HG03432 (cell line): ENCODE measurements at regions not wholly inside any gene's neighbourhood (a gene's known extent, or its start where the extent isn't known, plus 50 kb on each side); places are given as distances from the start of the nearest gene placed in this dataset.

Experiments
- ATAC-seq: cut with Tn5 transposase; IDR thresholded peaks from one replicate; pipeline ENCODE4 v1.9.1; 2021; ENCODE audit warnings: mild to moderate bottlenecking, moderate library complexity; ENCODE audit not compliant: unreplicated experiment

GRCh38 chr1:168913711-168914463 is 184.9 kb upstream of the DPT start:
- ATAC-seq, result no peak

DNA sequence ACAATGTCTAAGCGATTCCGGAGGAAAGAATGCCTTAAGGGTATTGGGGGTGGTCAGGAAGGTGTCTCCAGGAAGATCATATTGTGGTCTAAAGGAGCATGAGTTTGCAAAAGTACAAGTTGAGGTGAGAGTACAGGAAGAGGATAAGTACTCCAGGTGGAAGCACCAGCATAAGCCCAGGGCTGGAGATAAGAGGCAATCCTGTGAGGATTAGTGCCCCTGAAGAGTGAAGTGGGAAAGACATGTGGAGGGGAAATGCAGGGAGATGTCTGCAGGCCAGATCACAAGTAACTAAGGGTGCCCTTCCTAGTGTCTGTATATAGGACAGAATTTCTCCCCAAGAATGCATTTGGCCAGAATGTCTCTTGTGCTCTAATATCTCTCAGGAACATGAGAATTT is 188.3 kb upstream of the DPT start:
- ATAC-seq, result no peak

DNA sequence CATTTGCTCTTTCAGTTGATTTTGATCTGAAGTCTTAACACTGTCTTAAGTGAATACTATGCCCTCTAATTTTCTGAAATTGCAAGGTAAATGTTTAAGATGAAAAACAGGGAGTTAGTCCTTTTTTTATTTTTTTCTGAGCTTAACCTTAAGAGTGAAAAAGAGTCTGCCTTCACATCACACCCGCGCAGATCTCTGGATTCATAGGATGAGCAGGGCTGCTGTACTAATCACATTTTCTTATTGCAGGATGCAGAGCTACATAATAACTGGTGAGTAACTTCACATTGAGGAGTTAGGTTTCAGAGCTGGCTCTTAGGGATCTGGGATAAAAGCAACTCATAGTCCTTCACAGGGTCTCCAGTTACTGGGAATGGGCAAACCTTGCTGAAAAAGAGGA is 188.7 kb upstream of the ATP1B1 start:
- ATAC-seq, result no peak

GRCh38 chr1:168918860-168919741 is 187.4 kb upstream of the ATP1B1 start:
- ATAC-seq, result no peak

DNA sequence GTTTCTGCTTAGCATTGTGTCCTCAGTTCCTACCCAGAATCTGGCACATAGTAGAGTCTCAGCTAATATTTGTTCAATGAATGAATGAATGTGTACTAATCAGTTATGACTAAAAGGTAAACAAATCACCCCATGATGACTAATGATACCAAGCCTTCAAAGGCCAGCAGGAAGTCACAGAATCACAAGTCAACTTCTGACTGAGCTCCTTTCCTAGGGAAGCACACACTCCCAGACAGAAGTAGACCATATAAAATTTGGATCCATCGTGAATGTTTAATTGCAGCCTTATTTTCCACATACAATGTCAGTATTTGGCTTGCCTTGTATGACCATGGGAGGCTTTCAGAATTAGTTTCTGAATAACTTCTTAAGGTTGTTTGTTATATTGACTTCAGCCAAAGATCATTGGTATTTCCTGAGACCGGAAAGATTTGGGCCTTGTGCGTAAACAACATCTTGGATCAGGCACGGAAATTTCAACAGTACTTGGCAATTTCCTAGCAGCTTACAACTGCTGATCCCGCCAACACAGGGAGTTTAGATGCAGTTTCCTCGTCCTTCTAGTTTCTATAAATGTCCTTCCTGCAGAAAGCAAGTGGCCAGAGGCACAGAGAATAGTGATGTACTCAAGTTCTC is 185.9 kb upstream of the ATP1B1 start:
- no peak for ATAC-seq

DNA sequence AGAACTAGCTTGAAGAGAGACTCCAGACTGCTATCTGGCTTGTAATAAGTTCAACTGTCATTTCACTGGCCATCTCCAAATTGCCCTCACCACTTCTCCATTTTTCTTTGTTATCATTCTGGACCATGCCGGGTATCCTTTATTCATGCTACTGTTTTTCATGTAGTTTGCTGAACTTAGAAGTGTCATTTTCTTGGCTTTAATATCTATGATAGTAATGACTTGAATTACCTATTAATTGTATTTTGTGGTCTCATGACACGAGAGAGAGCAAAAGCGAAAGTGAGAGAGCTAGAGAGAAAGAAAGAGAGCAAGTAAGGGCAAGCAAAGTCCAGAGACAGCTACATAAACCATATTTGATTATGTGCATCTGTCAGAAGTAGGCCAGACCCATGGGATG is 184.9 kb upstream of the ATP1B1 start:
- peak; percentile 76 for ATAC-seq

- ATAC-seq, result no peak
Observed at GRCh38 chr1:168923521-168924136, 182.9 kb upstream of the ATP1B1 start.

DNA sequence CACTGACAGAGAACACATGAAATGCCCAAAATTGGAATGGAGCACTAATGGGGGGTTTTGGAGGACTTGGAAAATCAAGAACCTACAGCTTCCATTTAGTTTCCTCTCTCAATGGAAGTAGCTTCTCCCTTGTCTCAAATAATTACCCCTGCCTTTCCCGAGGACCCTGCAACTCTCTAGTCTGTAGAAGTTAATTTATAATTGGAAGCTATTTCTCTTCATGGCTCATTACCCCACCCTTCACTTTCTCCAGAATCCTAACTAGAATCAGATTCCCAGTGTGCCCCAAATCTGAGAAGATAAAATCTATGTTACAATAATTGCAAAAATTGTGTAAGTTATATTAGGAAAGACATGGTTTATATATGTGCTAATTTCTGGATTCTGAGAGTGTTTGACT is 181.5 kb upstream of the ATP1B1 start:
- ATAC-seq, result no peak

- ATAC-seq, result no peak
Observed at GRCh38 chr1:168926236-168926635, 180.3 kb upstream of the ATP1B1 start.

DNA sequence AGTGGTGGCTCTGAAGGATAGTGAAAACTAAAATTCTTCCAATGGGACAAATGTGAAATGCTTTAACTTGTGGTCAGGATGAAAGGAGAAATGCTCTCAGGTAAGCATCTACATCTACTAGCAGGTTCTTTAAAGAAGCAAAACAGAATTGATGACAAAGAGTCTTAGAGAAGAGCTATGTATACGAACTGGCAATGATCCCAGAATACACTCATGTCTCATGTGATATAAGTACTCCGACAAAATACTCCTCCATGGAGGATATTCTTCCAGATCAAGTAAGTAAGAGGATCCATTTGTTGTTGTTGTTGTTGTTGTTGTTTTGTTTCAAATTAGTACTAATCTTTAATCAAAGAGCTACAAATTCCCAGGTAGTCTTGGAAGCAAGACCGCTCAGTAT is 174.0 kb upstream of the ATP1B1 start:
- ATAC-seq, result no peak

DNA sequence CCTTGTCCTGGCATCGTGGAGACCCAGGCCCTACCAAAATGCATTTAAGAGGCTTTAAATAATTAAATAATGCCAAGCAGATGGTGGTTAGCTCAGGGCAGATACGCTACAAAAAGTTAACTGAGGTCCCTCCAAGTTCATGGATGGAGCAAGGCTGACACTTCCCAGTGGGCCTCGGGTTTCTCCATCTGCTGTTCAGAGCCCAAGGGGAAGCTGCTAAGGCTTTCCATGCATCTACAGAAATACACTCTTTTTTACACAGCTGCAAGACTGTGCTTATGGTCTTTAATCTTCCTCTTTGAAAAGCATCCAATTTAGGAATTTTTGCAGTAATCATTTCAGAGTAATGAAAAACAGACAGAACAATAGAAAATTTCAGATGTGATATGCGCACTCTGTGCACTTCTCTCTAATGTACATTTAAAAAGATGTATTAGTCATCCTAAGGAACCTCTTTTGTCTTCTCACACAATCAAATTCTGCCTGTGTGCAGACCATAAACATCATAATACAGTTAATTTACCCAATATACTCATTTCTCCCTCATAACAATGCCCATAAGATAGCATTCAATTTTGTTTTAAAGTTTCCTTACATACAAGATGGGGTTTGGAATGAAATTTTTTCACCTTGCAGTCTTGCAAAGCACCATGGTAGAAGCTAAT is 173.2 kb upstream of the ATP1B1 start:
- ATAC-seq, result no peak

DNA sequence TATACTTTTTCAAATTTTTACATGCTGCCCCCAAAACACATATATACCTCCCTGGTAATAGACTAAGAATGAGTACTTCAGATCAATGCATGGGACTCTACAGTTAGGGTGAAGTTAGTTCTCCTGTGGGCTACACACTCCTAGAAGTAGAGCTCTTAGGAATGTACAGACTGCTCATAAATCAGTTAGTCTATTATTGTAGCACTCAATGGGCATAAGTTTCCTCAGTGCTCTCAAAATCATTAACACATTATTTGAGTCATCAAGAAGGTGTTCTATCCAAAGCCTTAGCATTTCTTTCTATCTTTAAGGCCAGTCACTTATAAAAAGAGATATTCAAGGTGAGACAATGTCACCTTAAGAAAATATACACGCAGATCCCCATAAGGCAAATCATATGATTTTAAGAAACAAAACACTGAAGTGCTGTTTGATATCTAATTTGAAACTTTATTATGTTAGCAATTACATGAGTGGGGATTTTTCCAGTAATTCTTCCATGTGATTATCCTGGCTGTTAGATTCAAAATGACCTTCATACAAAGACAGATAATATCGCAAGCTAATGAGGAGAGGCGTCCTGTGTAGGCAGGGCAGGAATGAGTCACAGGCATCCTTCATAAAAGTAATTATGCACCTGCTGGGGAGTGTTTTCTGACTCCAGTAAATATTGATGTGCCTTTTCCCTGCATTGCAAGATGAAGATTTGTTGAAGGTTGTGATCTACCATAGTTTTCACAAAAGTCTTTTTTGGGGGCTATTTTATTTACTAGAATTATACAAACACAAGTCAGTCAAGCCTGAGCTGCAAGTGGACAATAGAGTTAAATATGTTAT is 167.2 kb upstream of the ATP1B1 start:
- no peak for ATAC-seq

DNA sequence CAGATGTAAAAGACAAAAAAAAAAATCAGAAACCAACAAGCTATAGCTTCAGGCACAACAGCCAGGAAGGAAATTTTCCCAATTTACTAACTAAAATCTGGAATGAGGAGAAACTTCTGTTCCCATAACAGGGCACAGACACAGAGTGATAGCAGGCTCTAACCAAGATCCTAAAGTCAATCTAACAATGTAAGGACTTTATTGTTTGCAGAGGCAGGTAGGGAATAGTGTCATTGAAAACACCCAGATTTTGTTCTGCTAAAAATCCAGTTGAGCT is 166.6 kb upstream of the ATP1B1 start:
- no peak for ATAC-seq

GRCh38 chr1:168941640-168942039 is 164.8 kb upstream of the ATP1B1 start:
- no peak for ATAC-seq

- no peak for ATAC-seq
Observed at GRCh38 chr1:168942165-168942564, 164.3 kb upstream of the ATP1B1 start.

DNA sequence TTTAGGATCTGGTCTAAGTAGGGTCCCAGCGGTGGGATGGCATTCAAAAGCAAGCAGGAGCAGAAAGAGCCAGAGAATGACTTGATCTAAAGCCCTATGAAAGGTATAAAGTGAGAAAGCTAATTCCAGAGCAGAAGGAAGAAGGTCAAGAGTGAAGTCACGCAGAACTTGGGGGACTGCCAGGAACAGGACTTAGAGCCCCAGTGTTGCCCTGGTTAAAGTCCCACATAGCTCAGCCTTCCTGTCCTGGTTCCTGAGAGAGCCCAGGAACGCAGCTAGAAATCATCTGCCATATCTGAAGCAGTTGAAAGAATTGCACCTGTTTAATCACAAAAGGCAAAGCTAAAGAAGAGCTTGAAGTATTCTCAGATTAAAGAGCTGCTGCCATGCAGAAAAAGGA is 160.6 kb upstream of the ATP1B1 start:
- ATAC-seq, result no peak

DNA sequence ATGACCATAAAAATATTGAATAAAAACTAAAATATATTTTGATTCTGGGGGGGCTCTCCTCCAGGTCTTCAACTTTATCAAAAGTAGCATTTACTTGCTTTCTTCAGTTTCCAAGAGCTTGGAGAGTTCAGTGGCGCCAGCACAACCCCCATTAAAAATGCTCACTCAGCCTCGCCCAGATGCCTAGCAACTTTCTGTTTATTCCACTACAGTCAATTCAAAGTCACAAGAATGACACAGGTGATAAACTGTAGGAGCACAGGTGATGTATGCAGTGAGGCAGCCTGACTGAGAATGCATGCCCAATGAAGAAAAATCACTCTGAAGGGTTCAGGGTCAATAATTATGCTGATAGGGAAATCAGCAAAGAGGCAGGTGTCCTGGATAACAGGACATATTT is 159.4 kb upstream of the ATP1B1 start:
- ATAC-seq, result no peak

- no peak for ATAC-seq
Observed at GRCh38 chr1:168949672-168950071, 156.8 kb upstream of the ATP1B1 start.

DNA sequence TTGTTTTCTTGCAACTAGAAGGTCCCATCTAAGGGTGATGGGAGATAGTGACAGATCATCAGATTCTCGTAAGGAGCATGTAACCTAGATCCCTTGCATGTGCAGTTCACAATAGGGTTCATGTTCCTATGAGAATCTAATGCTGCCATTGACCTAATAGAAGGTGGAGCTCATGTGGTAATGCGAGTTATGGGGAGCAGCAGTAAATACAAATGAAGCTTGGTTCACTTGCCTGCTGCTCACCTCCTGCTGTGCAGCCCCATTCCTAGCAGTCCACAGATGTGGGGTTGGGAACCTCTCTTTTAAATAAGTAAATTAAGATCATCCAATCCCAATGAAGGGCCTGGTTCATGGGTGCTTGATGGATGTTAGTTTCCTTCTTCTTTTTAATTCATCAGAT is 148.7 kb upstream of the ATP1B1 start:
- no peak for ATAC-seq
